ENCODE measurements at regions not wholly inside any gene's neighbourhood (a gene's known extent, or its start where the extent isn't known, plus 50 kb on each side); places are given as distances from the start of the nearest gene placed in this dataset.

- dilution Hi-C loops (cut with HindIII; ENCODE audit: low sequenced_read_pairs, unreplicated experiment): no loop called here
- Histone ChIP-seq H2BK15ac (ENCODE audit: low read depth, low read length) (no peak overlapping the region), H2BK5ac (ENCODE audit: low read depth, low read length, poor library complexity, severe bottlenecking) (no peak overlapping the region), H3K27ac (ENCODE audit: insufficient read depth, low read length) (no peak overlapping the region), H3K9me3 (ENCODE audit: control insufficient read depth, insufficient read depth, low read length) (peaks cover 2% of the 10 kb centered on the region; the same call in 1 of the 2 replicates), H3K36me3 (ENCODE audit: control insufficient read depth, insufficient read depth, low read length) (no peaks in the 10 kb centered on the region), H4K8ac (ENCODE audit: low read depth in 2 of 2, low read length in 2 of 2) (no peak overlapping the region), H3K14ac (replicated peaks; ENCODE audit: low read depth, low read length) (no peak overlapping the region), H2BK20ac (ENCODE audit: low read depth, low read length) (no peak overlapping the region), H4K20me1 (ENCODE audit: insufficient read depth, low read length) (no peaks in the 10 kb centered on the region), H2AK5ac (ENCODE audit: low read depth, low read length) (no peak overlapping the region), H3K9me1 (ENCODE audit: insufficient read depth, low read length) (no peaks in the 10 kb centered on the region), H2BK120ac (ENCODE audit: low read depth, low read length) (no peak overlapping the region), H4K5ac (ENCODE audit: low read depth, low read length) (no peak overlapping the region), H2AFZ (replicated peaks; ENCODE audit: low read length, poor library complexity) (no peak overlapping the region), H3K79me1 (ENCODE audit: low read depth in 1 of 2, low read length in 2 of 2) (no peaks in the 10 kb centered on the region), H4K91ac (ENCODE audit: insufficient read depth, low read depth, low read length) (no peak overlapping the region), H3K27me3 (ENCODE audit: control insufficient read depth, insufficient read depth, low read length) (no peaks in the 10 kb centered on the region), H3K18ac (ENCODE audit: low read depth, low read length) (no peak overlapping the region), H3K4me3 (ENCODE audit: insufficient read depth, low read depth, low read length) (no peak overlapping the region), H3K23ac (ENCODE audit: low read depth, low read length) (no peak overlapping the region), H3K9ac (ENCODE audit: low read depth, low read length) (no peak overlapping the region), H2AK9ac (replicated peaks; ENCODE audit: low read depth, low read length, poor library complexity) (no peak overlapping the region), H3K4me2 (ENCODE audit: low read depth, low read length) (no peak overlapping the region), H3K4me1 (ENCODE audit: control insufficient read depth, insufficient read depth, low read length) (no peaks in the 10 kb centered on the region), H3K56ac (ENCODE audit: extremely low read depth, insufficient read depth, low read length) (no peak overlapping the region), H3K4ac (ENCODE audit: low read depth, low read length) (no peak overlapping the region)
- DNase-seq (no peak), ATAC-seq (ENCODE audit: low read depth) (no peak)
- POLR2A ChIA-PET (ENCODE audit: unreplicated experiment): no interaction called here
- no peak for TF ChIP-seq POLR2A (IDR thresholded peaks at IDR 0.05; ENCODE audit: low read depth, low read length)
- TF ChIP-seq MXI1 (IDR thresholded peaks at IDR 0.05; ENCODE audit: borderline replicate concordance, low read depth, low read length): no peak
- TF ChIP-seq ELK1 (IDR thresholded peaks at IDR 0.05; ENCODE audit: borderline replicate concordance, low read depth, low read length): no peak
- TF ChIP-seq FOS (IDR thresholded peaks at IDR 0.05; ENCODE audit: low read depth, low read length): no peak
- no peak for TF ChIP-seq CEBPB (IDR thresholded peaks at IDR 0.05; ENCODE audit: low read depth, low read length)
- TF ChIP-seq BHLHE40 (IDR thresholded peaks at IDR 0.05; ENCODE audit: low read depth, low read length): no peak
- TF ChIP-seq RAD21 (IDR thresholded peaks at IDR 0.05; ENCODE audit: low read length): no peak
- TF ChIP-seq USF2 (IDR thresholded peaks at IDR 0.05; ENCODE audit: low read depth, low read length): no peak
- no peak for TF ChIP-seq NFE2L2 (IDR thresholded peaks at IDR 0.05; ENCODE audit: low read depth, low read length)
- TF ChIP-seq RCOR1 (IDR thresholded peaks at IDR 0.05; ENCODE audit: insufficient replicate concordance, low read length): no peak
- TF ChIP-seq MAZ (IDR thresholded peaks at IDR 0.05; ENCODE audit: borderline replicate concordance, low read depth, low read length): no peak
- no peak for TF ChIP-seq SMC3 (IDR thresholded peaks at IDR 0.05; ENCODE audit: low read depth, low read length)
- TF ChIP-seq MAFK (IDR thresholded peaks at IDR 0.05; ENCODE audit: low read depth, low read length): no peak
- no peak for TF ChIP-seq CTCF (conservative IDR thresholded peaks at IDR 0.05; ENCODE audit: low read depth, low read length)
- TF ChIP-seq RFX5 (IDR thresholded peaks at IDR 0.05; ENCODE audit: low read depth, low read length): no peak
- no peak for TF ChIP-seq CHD1 (IDR thresholded peaks at IDR 0.05; ENCODE audit: low read depth, low read length)
- CTCF ChIA-PET: no interaction called here
- BruUV-seq (replicated peaks): no TSS peak
- 59% methylated on average over 6 of the region's 17 CpGs; no CpG with 5 or more reads in 1 of the 2 experiments for WGBS, 2 experiments (ENCODE audit: extremely low coverage in 2 of 2, insufficient read length in 1 of 2)
- in situ Hi-C loops (cut with MboI; ENCODE audit: low sequenced_read_pairs): no loop called here
- intact Hi-C loops (cut with micrococcal nuclease): no loop called here
Measured at GRCh38 chr15:29476503-29477080, 207.0 kb upstream of the NSMCE3 start.
